CD4-positive, alpha-beta memory T cell (primary cell): ENCODE measurements at regions not wholly inside any gene's neighbourhood (a gene's known extent, or its start where the extent isn't known, plus 50 kb on each side); places are given as distances from the start of the nearest gene placed in this dataset.

Source experiments
- CTCF ChIA-PET: fragments of 350-600 bp; sonication (Branson Sonifier 250); formaldehyde crosslinking; loops from one replicate; lab custom pipeline; 2021; ENCODE audit warnings: inconsistent platforms; ENCODE audit not compliant: partially characterized antibody; lab: Charles Lee
- POLR2A ChIA-PET: fragments of 350-600 bp; sonication (Branson Sonifier 250); formaldehyde crosslinking; loops from one replicate; lab custom pipeline; 2021; ENCODE audit not compliant: partially characterized antibody; lab: Charles Lee
- DNase-seq, 5 donors: peaks; one replicate each; pipeline versions ENCODE4 v3.0.0 to v3.0.0-alpha.2; 2020 to 2022; ENCODE audit warnings: mixed read lengths in 1 of 5
- H3K27ac ChIP-seq: one replicate; pipeline ENCODE4 v1.7.0; 2013; ENCODE audit warnings: low read depth, low read length
- H3K27me3 ChIP-seq: 2 replicates; pipeline ENCODE4 v1.7.0; 2013; ENCODE audit warnings: mild to moderate bottlenecking, low read length, moderate library complexity; ENCODE audit not compliant: insufficient read depth
- H3K36me3 ChIP-seq: 2 replicates; pipeline ENCODE4 v1.7.0; 2013; ENCODE audit warnings: mild to moderate bottlenecking, low read length, moderate library complexity; ENCODE audit not compliant: insufficient read depth
- H3K4me1 ChIP-seq: 2 replicates; pipeline ENCODE4 v1.7.0; 2013; ENCODE audit warnings: mild to moderate bottlenecking, low read length, moderate library complexity; ENCODE audit not compliant: insufficient read depth
- H3K4me3 ChIP-seq, 2 donors: one replicate each; pipeline ENCODE4 v1.7.0; 2013; ENCODE audit warnings: low read length in 2 of 2, mild to moderate bottlenecking in 1 of 2
- H3K9me3 ChIP-seq, 2 donors: one replicate each; pipeline ENCODE4 v1.7.0; 2013; ENCODE audit warnings: low read length in 2 of 2, control low read depth in 1 of 2; ENCODE audit not compliant: control insufficient read depth in 1 of 2
- H3K27ac Mint-ChIP-seq, 7 donors: one replicate each; pipeline ENCODE4 v1.8.0; 2020 to 2021; ENCODE audit warnings: mixed read lengths in 7 of 7, mild to moderate bottlenecking in 6 of 7, inconsistent platforms in 3 of 7, moderate library complexity in 3 of 7
- H3K27me3 Mint-ChIP-seq, 2 donors: one replicate each; pipeline ENCODE4 v1.8.0; 2020 to 2021; ENCODE audit warnings: mixed read lengths in 2 of 2
- H3K36me3 Mint-ChIP-seq, 2 donors: one replicate each; pipeline ENCODE4 v1.8.0; 2020 to 2021; ENCODE audit warnings: mixed read lengths in 2 of 2, inconsistent platforms in 1 of 2, mild to moderate bottlenecking in 1 of 2
- H3K4me1 Mint-ChIP-seq, 4 donors: one replicate each; pipeline ENCODE4 v1.8.0; 2020 to 2021; ENCODE audit warnings: mixed read lengths in 4 of 4, mild to moderate bottlenecking in 1 of 4
- H3K4me3 Mint-ChIP-seq, 8 donors: one replicate each; pipeline ENCODE4 v1.8.0; 2020 to 2021; ENCODE audit warnings: mixed read lengths in 8 of 8, mild to moderate bottlenecking in 7 of 8, moderate library complexity in 6 of 8, inconsistent platforms in 3 of 8
- H3K9me3 Mint-ChIP-seq, 8 donors: one replicate each; pipeline ENCODE4 v1.8.0; 2020 to 2021; ENCODE audit warnings: mixed read lengths in 8 of 8, mild to moderate bottlenecking in 5 of 8, inconsistent platforms in 3 of 8, moderate library complexity in 1 of 8
- intact Hi-C: fragments of 100-400 bp; cut with micrococcal nuclease; formaldehyde crosslinking; loops from one replicate; pipeline ENCODE4 v1.15.1; 2023

DNA sequence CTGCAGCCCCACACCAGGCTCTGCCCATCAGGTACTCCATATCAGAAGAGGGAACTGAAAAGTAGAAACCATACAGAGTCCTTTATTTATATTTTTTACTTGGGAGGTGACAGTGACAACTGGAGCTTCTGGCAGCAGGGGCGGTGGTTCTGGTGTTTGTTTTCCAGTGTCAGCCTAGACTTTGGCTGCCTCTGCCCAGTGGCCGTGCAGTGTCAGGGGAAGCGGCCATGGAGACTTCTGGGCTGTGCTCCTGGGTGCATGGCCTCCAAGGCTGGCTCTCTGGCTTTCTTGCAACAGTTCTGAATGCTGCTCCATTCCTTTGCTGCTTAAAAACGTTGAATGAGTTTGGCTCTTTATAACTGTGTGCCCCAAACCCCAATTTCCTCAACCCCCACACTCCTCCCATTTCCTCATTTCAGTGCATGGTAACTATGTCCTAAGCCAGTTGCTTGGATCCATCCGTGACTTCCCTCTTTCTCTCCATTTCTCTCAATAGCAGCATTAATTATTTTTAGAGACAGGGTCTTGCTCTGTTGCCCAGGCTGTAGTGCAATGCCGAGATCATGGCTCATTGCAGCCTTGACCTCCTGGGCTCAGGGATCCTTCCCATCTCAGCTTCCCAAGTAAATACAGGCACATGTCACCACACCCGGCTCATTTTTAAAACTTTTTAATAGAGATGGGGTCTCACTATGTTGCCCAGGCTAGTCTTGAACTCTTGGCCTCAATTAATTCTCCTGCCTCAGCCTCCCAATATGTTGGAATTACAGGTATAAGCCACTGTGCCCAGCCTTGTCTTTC, 141.1 kb upstream of the SGK1 start:
- Mint-ChIP-seq H3K4me3 (no peak overlapping the region), H3K4me1 (peaks cover 4 to 7% (median 5%) of the 10 kb centered on the region in 4 donors), H3K36me3 (no peaks in the 10 kb centered on the region), H3K27ac (peak overlapping the region in 2 of 7 donors; percentile 17 to 33), H3K9me3 (peaks cover 0 to 2% (median 0%) of the 10 kb centered on the region in 8 donors), H3K27me3 (no peaks in the 10 kb centered on the region)
- H3K36me3 ChIP-seq, result no peaks in the 10 kb centered on the region
- H3K4me1 ChIP-seq, result peaks cover 9% of the 10 kb centered on the region
- no peaks in the 10 kb centered on the region for H3K27me3 ChIP-seq
- H3K27ac ChIP-seq, result no peak overlapping the region
- CTCF ChIA-PET, result no interaction called here
- intact Hi-C loops, result no loop called here
- no peak overlapping the region for H3K4me3 ChIP-seq
- no peak for DNase-seq
- no peaks in the 10 kb centered on the region for H3K9me3 ChIP-seq
- POLR2A ChIA-PET, result no interaction called here

DNA sequence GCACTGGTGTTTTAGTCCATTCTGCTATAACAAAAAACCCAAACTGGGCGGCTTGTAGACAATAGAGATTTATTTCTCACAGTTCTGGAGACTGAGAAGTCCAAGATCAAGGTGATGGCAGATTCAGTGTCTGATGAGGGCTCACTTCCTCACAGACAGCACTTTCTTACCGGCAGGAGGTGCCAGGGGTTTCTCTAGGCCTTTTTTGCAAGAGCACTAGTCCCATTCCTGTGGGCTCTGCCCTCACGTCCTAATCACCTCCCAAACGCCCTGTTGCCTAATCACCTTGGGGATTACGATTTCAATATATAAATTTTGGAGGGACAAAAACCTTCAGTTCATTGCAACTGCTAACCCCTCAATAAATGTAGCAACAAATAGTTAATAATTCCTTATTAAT, 140.0 kb upstream of the SGK1 start:
- Mint-ChIP-seq H3K9me3 (peaks cover 0 to 2% (median 0%) of the 10 kb centered on the region in 8 donors), H3K36me3 (no peaks in the 10 kb centered on the region), H3K4me3 (no peak overlapping the region), H3K4me1 (peaks cover 5 to 7% (median 6%) of the 10 kb centered on the region in 4 donors), H3K27me3 (no peaks in the 10 kb centered on the region), H3K27ac (no peak overlapping the region)
- Histone ChIP-seq H3K36me3 (no peaks in the 10 kb centered on the region), H3K27me3 (no peaks in the 10 kb centered on the region), H3K4me3 (no peak overlapping the region), H3K4me1 (peaks cover 9% of the 10 kb centered on the region), H3K9me3 (no peaks in the 10 kb centered on the region), H3K27ac (no peak overlapping the region)
- intact Hi-C loops, result no loop called here
- ChIA-PET POLR2A (no interaction called here), CTCF (no interaction called here)
- DNase-seq, result no peak

GRCh38 chr6:134456226-134456625, 138.3 kb upstream of the SGK1 start:
- CTCF ChIA-PET, result interaction anchor here (0.6 to 1.6 kb wide), 4 partner anchors 12 to 982 kb away, joined by 3 to 4 read pairs (median 3); no protein-coding TSS in a partner anchor
- peaks cover 5 to 8% (median 7%) of the 10 kb centered on the region in 4 donors for H3K4me1 Mint-ChIP-seq
- H3K9me3 Mint-ChIP-seq, result peaks cover 0 to 3% (median 0%) of the 10 kb centered on the region in 8 donors
- peak overlapping the region in 1 of 8 donors; percentile 47 for H3K4me3 Mint-ChIP-seq
- no peaks in the 10 kb centered on the region for H3K27me3 ChIP-seq
- intact Hi-C loops, result no loop called here
- no peaks in the 10 kb centered on the region for H3K9me3 ChIP-seq
- H3K4me3 ChIP-seq, result no peak overlapping the region
- peak overlapping the region in 4 of 7 donors; percentile 16 to 66 (median 46) for H3K27ac Mint-ChIP-seq
- H3K36me3 Mint-ChIP-seq, result no peaks in the 10 kb centered on the region
- H3K4me1 ChIP-seq, result peaks cover 14% of the 10 kb centered on the region
- no peak overlapping the region for H3K27ac ChIP-seq
- no peaks in the 10 kb centered on the region for H3K36me3 ChIP-seq
- POLR2A ChIA-PET, result no interaction called here
- DNase-seq, result peak; percentile 34 to 68 (median 45)
- H3K27me3 Mint-ChIP-seq, result no peaks in the 10 kb centered on the region

- no peaks in the 10 kb centered on the region for H3K36me3 ChIP-seq
- Mint-ChIP-seq H3K4me1 (peaks cover 5 to 10% (median 7%) of the 10 kb centered on the region in 4 donors), H3K9me3 (peaks cover 0 to 3% (median 0%) of the 10 kb centered on the region in 8 donors), H3K27me3 (no peaks in the 10 kb centered on the region), H3K27ac (no peak overlapping the region), H3K36me3 (no peaks in the 10 kb centered on the region), H3K4me3 (no peak overlapping the region)
- H3K4me1 ChIP-seq, result peaks cover 14% of the 10 kb centered on the region
- ChIA-PET CTCF (interaction anchor here (1.6 kb wide), 1 partner anchor 13 kb away, joined by 4 read pairs; no protein-coding TSS in a partner anchor), POLR2A (no interaction called here)
- intact Hi-C loops, result no loop called here
- no peak overlapping the region for H3K4me3 ChIP-seq
- no peaks in the 10 kb centered on the region for H3K27me3 ChIP-seq
- H3K27ac ChIP-seq, result no peak overlapping the region
- DNase-seq, result no peak
- H3K9me3 ChIP-seq, result no peaks in the 10 kb centered on the region
Measured at GRCh38 chr6:134455319-134455718, 137.4 kb upstream of the SGK1 start.

- H3K4me1 ChIP-seq, result peaks cover 14% of the 10 kb centered on the region
- Mint-ChIP-seq H3K27ac (no peak overlapping the region), H3K4me3 (no peak overlapping the region), H3K9me3 (peaks cover 0 to 3% (median 0%) of the 10 kb centered on the region in 8 donors), H3K4me1 (peaks cover 5 to 10% (median 7%) of the 10 kb centered on the region in 4 donors), H3K27me3 (no peaks in the 10 kb centered on the region), H3K36me3 (no peaks in the 10 kb centered on the region)
- no peak overlapping the region for H3K4me3 ChIP-seq
- H3K27me3 ChIP-seq, result no peaks in the 10 kb centered on the region
- no peaks in the 10 kb centered on the region for H3K9me3 ChIP-seq
- no peak overlapping the region for H3K27ac ChIP-seq
- DNase-seq, result no peak
- intact Hi-C loops, result loop anchor here (5.0 kb wide), 1 partner anchor 277 kb away; no protein-coding TSS in a partner anchor
- ChIA-PET POLR2A (no interaction called here), CTCF (no interaction called here)
- no peaks in the 10 kb centered on the region for H3K36me3 ChIP-seq
Measured at GRCh38 chr6:134454794-134455193, 136.9 kb upstream of the SGK1 start.

DNA sequence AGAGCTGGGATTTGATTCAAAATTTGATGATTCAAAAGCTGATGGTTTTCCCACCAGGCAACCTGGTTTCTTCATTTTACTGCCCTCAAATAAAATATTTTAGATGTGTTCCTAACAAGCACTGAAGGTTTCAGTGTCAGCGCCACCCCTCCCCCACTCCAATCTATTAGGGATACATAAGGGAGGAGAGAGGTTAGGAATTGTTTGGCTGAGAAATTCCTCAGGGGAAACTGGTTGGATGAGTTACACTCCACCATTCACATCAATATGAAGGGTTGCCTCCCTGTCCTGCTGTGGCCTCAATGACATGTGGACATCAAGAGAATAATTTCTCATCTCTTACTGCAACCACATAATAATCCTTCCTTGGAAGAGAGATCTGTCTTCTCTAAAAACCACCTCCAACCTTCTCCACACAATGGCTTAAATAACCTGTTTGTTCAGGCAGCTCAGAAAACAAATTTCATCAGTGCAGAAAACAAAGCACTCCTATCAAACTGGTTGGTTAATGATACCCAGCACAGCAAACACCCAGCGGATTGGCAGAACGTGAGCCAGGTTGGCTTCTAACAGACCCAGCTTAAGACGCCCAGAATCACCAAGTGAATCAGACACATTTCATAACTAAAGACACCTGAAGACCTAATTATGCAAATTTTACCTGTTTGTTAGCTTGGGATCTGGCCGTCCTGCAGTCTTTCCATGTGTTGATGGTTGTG, 136.0 kb upstream of the SGK1 start:
- H3K27me3 Mint-ChIP-seq, result no peaks in the 10 kb centered on the region
- no peaks in the 10 kb centered on the region for H3K27me3 ChIP-seq
- no peaks in the 10 kb centered on the region for H3K36me3 ChIP-seq
- H3K27ac ChIP-seq, result no peak overlapping the region
- no peak overlapping the region for H3K4me3 ChIP-seq
- no peak overlapping the region for H3K27ac Mint-ChIP-seq
- H3K4me1 Mint-ChIP-seq, result peaks cover 5 to 10% (median 7%) of the 10 kb centered on the region in 4 donors
- intact Hi-C loops, result loop anchor here (5.0 kb wide), 1 partner anchor 277 kb away; no protein-coding TSS in a partner anchor
- POLR2A ChIA-PET, result no interaction called here
- H3K4me3 Mint-ChIP-seq, result no peak overlapping the region
- no peaks in the 10 kb centered on the region for H3K9me3 ChIP-seq
- no peak for DNase-seq
- peaks cover 0 to 3% (median 0%) of the 10 kb centered on the region in 8 donors for H3K9me3 Mint-ChIP-seq
- H3K36me3 Mint-ChIP-seq, result no peaks in the 10 kb centered on the region
- H3K4me1 ChIP-seq, result peaks cover 14% of the 10 kb centered on the region
- CTCF ChIA-PET, result no interaction called here

DNA sequence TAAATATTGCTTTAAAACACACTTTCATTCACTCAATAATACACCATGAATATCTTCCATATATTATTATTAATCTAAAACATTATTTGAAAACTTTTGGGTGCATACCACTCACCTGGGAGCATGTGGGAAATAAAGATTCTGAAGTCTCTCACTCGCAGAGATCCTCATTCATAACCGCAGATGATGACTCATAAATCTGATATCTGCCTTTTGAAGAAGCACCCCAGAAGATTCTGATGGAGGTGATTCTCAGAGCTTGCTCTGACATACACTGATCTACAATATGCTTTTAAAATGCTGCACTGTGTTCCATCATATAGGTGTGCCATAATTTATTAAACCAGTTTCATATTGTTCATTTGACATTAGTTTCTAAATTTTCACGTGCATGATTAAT, 135.0 kb upstream of the SGK1 start:
- Histone ChIP-seq H3K27ac (no peak overlapping the region), H3K9me3 (no peaks in the 10 kb centered on the region), H3K4me3 (no peak overlapping the region), H3K4me1 (peaks cover 14% of the 10 kb centered on the region), H3K27me3 (no peaks in the 10 kb centered on the region), H3K36me3 (no peaks in the 10 kb centered on the region)
- no peaks in the 10 kb centered on the region for H3K27me3 Mint-ChIP-seq
- intact Hi-C loops, result loop anchor here (5.0 kb wide), 1 partner anchor 276 kb away; no protein-coding TSS in a partner anchor
- H3K4me3 Mint-ChIP-seq, result no peak overlapping the region
- H3K4me1 Mint-ChIP-seq, result peaks cover 5 to 13% (median 7%) of the 10 kb centered on the region in 4 donors
- POLR2A ChIA-PET, result no interaction called here
- peaks cover 0 to 3% (median 0%) of the 10 kb centered on the region in 8 donors for H3K9me3 Mint-ChIP-seq
- DNase-seq, result peak in 1 of 5 donors; percentile 15
- CTCF ChIA-PET, result interaction anchor here (1.7 kb wide), 1 partner anchor 275 kb away, joined by 5 read pairs; no protein-coding TSS in a partner anchor
- no peak overlapping the region for H3K27ac Mint-ChIP-seq
- H3K36me3 Mint-ChIP-seq, result no peaks in the 10 kb centered on the region
